NT2/D1 (cell line): ENCODE measurements at regions not wholly inside any gene's neighbourhood (a gene's known extent, or its start where the extent isn't known, plus 50 kb on each side); places are given as distances from the start of the nearest gene placed in this dataset.

Experiments
- SUZ12 ChIP-seq: IDR thresholded peaks from 2 replicates; pipeline ENCODE4 v1.6.1; 2011; ENCODE audit not compliant: insufficient read length, insufficient read depth; ENCODE audit errors: extremely low read depth
- YY1 ChIP-seq: IDR thresholded peaks from 2 replicates; pipeline ENCODE4 v1.6.1; 2011; ENCODE audit not compliant: insufficient read length, insufficient read depth
- ZNF274 ChIP-seq: IDR thresholded peaks from 2 replicates; pipeline ENCODE4 v1.6.1; 2011; ENCODE audit warnings: mild to moderate bottlenecking, low read depth, low read length

GRCh38 chr5:133741818-133742355 is 129.5 kb upstream of the FSTL4 start:
- TF ChIP-seq ZNF274 (no peak), YY1 (no peak), SUZ12 (no peak)
